ENCODE measurements at regions not wholly inside any gene's neighbourhood (a gene's known extent, or its start where the extent isn't known, plus 50 kb on each side); places are given as distances from the start of the nearest gene placed in this dataset.

GRCh38 chr5:36795366-36795765, 81.2 kb upstream of the NIPBL start:
- Histone ChIP-seq H3K9me3 (ENCODE audit: low read length) (no peaks in the 10 kb centered on the region), H3K4me2 (ENCODE audit: low read length) (no peak overlapping the region), H3K4me3 (ENCODE audit: low read depth, low read length, poor library complexity, severe bottlenecking) (no peak overlapping the region), H3K9me2 (ENCODE audit: low read depth, low read length) (no peaks in the 10 kb centered on the region), H4K20me1 (ENCODE audit: insufficient read depth, low read length) (no peaks in the 10 kb centered on the region), H3K27me3 (ENCODE audit: insufficient read depth, low read length) (0 out of 2 replicates have a peak, but pooled peaks cover 4% of the 10 kb centered on the region), H3K79me2 (ENCODE audit: insufficient read depth, low read length) (no peaks in the 10 kb centered on the region), H3F3A (ENCODE audit: insufficient read depth, low read length) (no peaks in the 10 kb centered on the region), H2AFZ (ENCODE audit: low read length) (no peak overlapping the region), H3K27ac (ENCODE audit: low read depth, low read length, poor library complexity, severe bottlenecking) (no peak overlapping the region), H3K4me1 (ENCODE audit: insufficient read depth, low read length, severe bottlenecking) (no peaks in the 10 kb centered on the region), H3K9ac (ENCODE audit: low read length) (no peak overlapping the region), H3K36me3 (ENCODE audit: insufficient read depth, low read length) (no peaks in the 10 kb centered on the region)
- no peak for TF ChIP-seq CTCF (IDR thresholded peaks at IDR 0.05; ENCODE audit: low read length)
- no peak for TF ChIP-seq EZH2 (IDR thresholded peaks at IDR 0.05; ENCODE audit: borderline replicate concordance, low read length)

GRCh38 chr5:36796155-36796554, 80.4 kb upstream of the NIPBL start:
- Histone ChIP-seq H3K36me3 (ENCODE audit: insufficient read depth, low read length) (no peaks in the 10 kb centered on the region), H3K27ac (ENCODE audit: low read depth, low read length, poor library complexity, severe bottlenecking) (no peak overlapping the region), H3K4me3 (ENCODE audit: low read depth, low read length, poor library complexity, severe bottlenecking) (no peak overlapping the region), H3F3A (ENCODE audit: insufficient read depth, low read length) (no peaks in the 10 kb centered on the region), H3K4me2 (ENCODE audit: low read length) (no peak overlapping the region), H4K20me1 (ENCODE audit: insufficient read depth, low read length) (no peaks in the 10 kb centered on the region), H3K27me3 (ENCODE audit: insufficient read depth, low read length) (0 out of 2 replicates have a peak, but pooled peaks cover 1% of the 10 kb centered on the region), H3K9ac (ENCODE audit: low read length) (no peak overlapping the region), H3K79me2 (ENCODE audit: insufficient read depth, low read length) (no peaks in the 10 kb centered on the region), H3K9me2 (ENCODE audit: low read depth, low read length) (no peaks in the 10 kb centered on the region), H3K4me1 (ENCODE audit: insufficient read depth, low read length, severe bottlenecking) (no peaks in the 10 kb centered on the region), H3K9me3 (ENCODE audit: low read length) (no peaks in the 10 kb centered on the region), H2AFZ (ENCODE audit: low read length) (no peak overlapping the region)
- no peak for TF ChIP-seq CTCF (IDR thresholded peaks at IDR 0.05; ENCODE audit: low read length)
- no peak for TF ChIP-seq EZH2 (IDR thresholded peaks at IDR 0.05; ENCODE audit: borderline replicate concordance, low read length)

GRCh38 chr5:36801523-36801922, 75.0 kb upstream of the NIPBL start:
- Histone ChIP-seq H3K27ac (ENCODE audit: low read depth, low read length, poor library complexity, severe bottlenecking) (no peak overlapping the region), H3K79me2 (ENCODE audit: insufficient read depth, low read length) (no peaks in the 10 kb centered on the region), H2AFZ (ENCODE audit: low read length) (no peak overlapping the region), H3K27me3 (ENCODE audit: insufficient read depth, low read length) (no peaks in the 10 kb centered on the region), H3F3A (ENCODE audit: insufficient read depth, low read length) (no peaks in the 10 kb centered on the region), H3K9ac (ENCODE audit: low read length) (no peak overlapping the region), H3K9me2 (ENCODE audit: low read depth, low read length) (no peaks in the 10 kb centered on the region), H4K20me1 (ENCODE audit: insufficient read depth, low read length) (no peaks in the 10 kb centered on the region), H3K4me2 (ENCODE audit: low read length) (no peak overlapping the region), H3K4me1 (ENCODE audit: insufficient read depth, low read length, severe bottlenecking) (no peaks in the 10 kb centered on the region), H3K36me3 (ENCODE audit: insufficient read depth, low read length) (no peaks in the 10 kb centered on the region), H3K4me3 (ENCODE audit: low read depth, low read length, poor library complexity, severe bottlenecking) (no peak overlapping the region), H3K9me3 (ENCODE audit: low read length) (no peaks in the 10 kb centered on the region)
- no peak for TF ChIP-seq EZH2 (IDR thresholded peaks at IDR 0.05; ENCODE audit: borderline replicate concordance, low read length)
- no peak for TF ChIP-seq CTCF (IDR thresholded peaks at IDR 0.05; ENCODE audit: low read length)
